ENCODE measurements at regions not wholly inside any gene's neighbourhood (a gene's known extent, or its start where the extent isn't known, plus 50 kb on each side); places are given as distances from the start of the nearest gene placed in this dataset.

DNA sequence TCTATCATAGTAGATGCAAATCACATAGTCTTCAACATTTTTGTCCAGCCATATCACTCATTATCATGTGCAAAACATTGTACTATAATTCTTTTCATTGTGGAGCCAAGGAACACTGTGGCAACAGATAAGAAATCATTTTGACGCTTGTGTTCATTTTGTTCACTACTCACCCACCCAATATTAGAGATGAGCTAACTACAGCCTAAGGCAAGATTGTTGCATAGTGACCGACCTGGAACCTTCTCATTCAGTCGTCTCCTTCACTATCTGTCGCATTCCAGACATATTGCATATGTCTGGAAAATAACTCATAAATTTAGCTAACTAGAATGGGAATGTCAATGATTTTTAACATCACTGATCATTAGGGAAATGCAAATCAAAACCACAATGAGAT lies 270.3 kb downstream of the CGGBP1 start:
- Mint-ChIP-seq H3K4me1 (ENCODE audit: low read depth, unreplicated experiment) (peaks cover 6% of the 10 kb centered on the region), H3K36me3 (ENCODE audit: insufficient read depth, unreplicated experiment) (peaks cover 16% of the 10 kb centered on the region), H3K27me3 (ENCODE audit: unreplicated experiment) (no peaks in the 10 kb centered on the region), H3K9me3 (ENCODE audit: low read depth, unreplicated experiment) (no peaks in the 10 kb centered on the region), H3K27ac (ENCODE audit: unreplicated experiment) (no peak overlapping the region), H3K4me3 (ENCODE audit: low read depth, unreplicated experiment) (no peak overlapping the region)
- TF ChIP-seq CTCF (IDR thresholded peaks at IDR 0.05; ENCODE audit: unreplicated experiment) = no peak
- DNase-seq = no peak
- CTCF ChIA-PET = no interaction called here
- intact Hi-C loops (cut with micrococcal nuclease; ENCODE audit: unreplicated experiment) = no loop called here
- BruUV-seq (replicated peaks) = no TSS peak

- intact Hi-C loops (cut with micrococcal nuclease; ENCODE audit: unreplicated experiment) = no loop called here
- TF ChIP-seq CTCF (IDR thresholded peaks at IDR 0.05; ENCODE audit: unreplicated experiment) = no peak
- Mint-ChIP-seq H3K36me3 (ENCODE audit: insufficient read depth, unreplicated experiment) (no peaks in the 10 kb centered on the region), H3K9me3 (ENCODE audit: low read depth, unreplicated experiment) (no peaks in the 10 kb centered on the region), H3K4me1 (ENCODE audit: low read depth, unreplicated experiment) (no peaks in the 10 kb centered on the region), H3K27me3 (ENCODE audit: unreplicated experiment) (no peaks in the 10 kb centered on the region), H3K27ac (ENCODE audit: unreplicated experiment) (no peak overlapping the region), H3K4me3 (ENCODE audit: low read depth, unreplicated experiment) (no peak overlapping the region)
- no peak for DNase-seq
- BruUV-seq (replicated peaks) = no TSS peak
- CTCF ChIA-PET = no interaction called here
Observed at GRCh38 chr3:87780811-87781210, 278.0 kb downstream of the CGGBP1 start.

DNA sequence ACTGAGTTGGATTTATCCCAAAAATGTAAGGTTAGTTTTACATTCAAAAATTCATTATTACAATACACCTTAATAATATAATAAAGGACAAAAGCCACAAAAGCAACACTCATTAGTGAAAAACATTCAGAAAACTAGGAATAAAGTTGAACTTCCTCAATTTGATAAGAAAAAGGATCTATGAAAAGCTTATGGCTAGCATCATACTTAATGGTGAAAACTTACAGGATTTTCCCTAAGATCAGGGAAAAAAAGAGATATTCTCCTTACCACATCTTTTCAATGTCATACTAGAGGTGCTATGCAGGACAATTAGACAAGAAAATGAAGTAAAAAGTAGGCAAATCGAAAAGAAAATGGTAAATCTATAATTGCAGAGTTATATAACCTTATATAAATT lies 279.9 kb downstream of the CGGBP1 start:
- Mint-ChIP-seq H3K27ac (ENCODE audit: unreplicated experiment) (no peak overlapping the region), H3K4me1 (ENCODE audit: low read depth, unreplicated experiment) (no peaks in the 10 kb centered on the region), H3K9me3 (ENCODE audit: low read depth, unreplicated experiment) (peaks cover 5% of the 10 kb centered on the region), H3K36me3 (ENCODE audit: insufficient read depth, unreplicated experiment) (no peaks in the 10 kb centered on the region), H3K27me3 (ENCODE audit: unreplicated experiment) (no peaks in the 10 kb centered on the region), H3K4me3 (ENCODE audit: low read depth, unreplicated experiment) (no peak overlapping the region)
- intact Hi-C loops (cut with micrococcal nuclease; ENCODE audit: unreplicated experiment) = no loop called here
- TF ChIP-seq CTCF (IDR thresholded peaks at IDR 0.05; ENCODE audit: unreplicated experiment) = no peak
- BruUV-seq (replicated peaks) = no TSS peak
- DNase-seq = no peak
- CTCF ChIA-PET = no interaction called here

DNA sequence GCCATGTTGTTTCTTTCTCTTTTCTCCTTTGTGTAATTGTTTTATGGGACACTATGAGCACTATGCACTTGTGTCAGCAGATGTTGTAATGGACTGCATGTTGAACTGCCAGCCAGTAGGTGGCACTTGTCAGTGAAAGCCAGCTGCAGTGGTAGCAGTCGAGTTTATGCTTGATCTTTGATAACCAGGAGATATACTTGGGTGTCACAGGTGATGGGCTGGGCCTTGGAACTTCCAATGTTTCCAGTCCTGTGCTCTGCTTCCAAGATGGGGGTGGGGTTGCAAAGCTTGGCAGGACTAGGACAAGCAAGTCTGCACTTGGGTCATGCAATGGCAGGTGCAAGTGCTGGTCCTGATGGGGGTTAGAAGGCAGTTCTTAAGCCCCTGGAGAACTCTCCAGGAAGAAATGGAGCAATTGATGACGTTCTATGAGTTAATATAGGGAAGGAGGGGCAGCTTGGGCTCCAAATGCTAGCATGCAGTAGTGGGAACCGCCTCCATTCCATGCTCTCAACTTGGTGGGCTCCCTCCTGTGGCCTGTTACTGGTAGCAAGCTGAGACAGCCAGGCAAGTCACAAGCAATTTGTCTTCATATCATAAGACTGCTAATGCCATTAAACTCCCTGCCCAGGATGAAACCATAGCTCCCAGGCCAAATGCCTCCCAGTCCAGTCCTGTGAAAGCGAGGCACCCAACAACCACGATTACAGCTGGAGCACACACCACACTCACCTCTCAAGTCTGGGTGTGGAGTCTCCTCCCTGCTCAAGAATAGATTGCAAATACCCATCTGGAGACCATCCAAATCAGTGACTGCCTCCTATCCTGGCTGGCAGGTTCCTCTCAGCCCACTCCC lies 287.2 kb downstream of the CGGBP1 start:
- H3K9me3 Mint-ChIP-seq (ENCODE audit: low read depth, unreplicated experiment) = peaks cover 5% of the 10 kb centered on the region
- H3K4me1 Mint-ChIP-seq (ENCODE audit: low read depth, unreplicated experiment) = no peaks in the 10 kb centered on the region
- peak; percentile 35 for DNase-seq
- no peaks in the 10 kb centered on the region for H3K36me3 Mint-ChIP-seq (ENCODE audit: insufficient read depth, unreplicated experiment)
- no peak overlapping the region for H3K4me3 Mint-ChIP-seq (ENCODE audit: low read depth, unreplicated experiment)
- H3K27me3 Mint-ChIP-seq (ENCODE audit: unreplicated experiment) = no peaks in the 10 kb centered on the region
- H3K27ac Mint-ChIP-seq (ENCODE audit: unreplicated experiment) = no peak overlapping the region
- CTCF ChIA-PET = interaction anchor here (2.1 kb wide), 1 partner anchor 233 kb away, joined by 7 read pairs; no protein-coding TSS in a partner anchor
- BruUV-seq (replicated peaks) = no TSS peak
- peak; percentile 60 for TF ChIP-seq CTCF (IDR thresholded peaks at IDR 0.05; ENCODE audit: unreplicated experiment)
- intact Hi-C loops (cut with micrococcal nuclease; ENCODE audit: unreplicated experiment) = loop anchor here (1.0 kb wide), 1 partner anchor 232 kb away; no protein-coding TSS in a partner anchor

Data from Calu3 (cell line).